Fibroblast of lung (primary cell): ENCODE measurements at regions not wholly inside any gene's neighbourhood (a gene's known extent, or its start where the extent isn't known, plus 50 kb on each side); places are given as distances from the start of the nearest gene placed in this dataset.

ENCODE experiments used
- DNase-seq, 2 donors: peaks; one replicate each; pipeline versions ENCODE4 v3.0.0 to v3.0.0-alpha.2; 2010; ENCODE audit warnings: low read depth in 2 of 2
- H2AFZ ChIP-seq: 2 replicates; pipeline ENCODE4 v1.5.1; 2012; ENCODE audit warnings: low read length, control low read depth, inconsistent platforms
- H3K27ac ChIP-seq: 2 replicates; pipeline ENCODE4 v1.5.1; 2011; ENCODE audit warnings: low read length, control low read depth; ENCODE audit not compliant: insufficient read depth
- H3K27me3 ChIP-seq: 2 replicates; pipeline ENCODE4 v1.5.1; 2011; ENCODE audit warnings: mild to moderate bottlenecking, low read length; ENCODE audit not compliant: control insufficient read depth, insufficient read depth
- H3K36me3 ChIP-seq: 2 replicates; pipeline ENCODE4 v1.5.1; 2011; ENCODE audit warnings: low read length; ENCODE audit not compliant: control insufficient read depth, insufficient read depth
- H3K4me1 ChIP-seq: 2 replicates; pipeline ENCODE4 v1.5.1; 2011; ENCODE audit warnings: low read length; ENCODE audit not compliant: control insufficient read depth, insufficient read depth; ENCODE audit errors: extremely low read depth
- H3K4me2 ChIP-seq: 2 replicates; pipeline ENCODE4 v1.5.1; 2011; ENCODE audit warnings: low read length, control low read depth; ENCODE audit not compliant: insufficient read depth; ENCODE audit errors: extremely low read depth
- H3K4me3 ChIP-seq, 4 experiments: fragments of 200-600 bp in 1 of 4; sonication (generic) in 1 of 4; replicated peaks in 1 of 4; 2 replicates each; pipeline ENCODE4 v1.5.1; 2011 to 2016; ENCODE audit warnings: low read length in 4 of 4, low read depth in 3 of 4, mild to moderate bottlenecking in 3 of 4, control low read depth in 2 of 4, inconsistent platforms in 1 of 4, mixed read lengths in 1 of 4; ENCODE audit not compliant: insufficient read depth in 1 of 4; ENCODE audit errors: control extremely low read depth in 1 of 4
- H3K79me2 ChIP-seq: 2 replicates; pipeline ENCODE4 v1.5.1; 2012; ENCODE audit warnings: mild to moderate bottlenecking, low read length, inconsistent platforms; ENCODE audit not compliant: control insufficient read depth, insufficient read depth
- H3K9ac ChIP-seq: 2 replicates; pipeline ENCODE4 v1.5.1; 2011; ENCODE audit warnings: mild to moderate bottlenecking, low read length, control low read depth; ENCODE audit not compliant: insufficient read depth
- H3K9me3 ChIP-seq: 2 replicates; pipeline ENCODE4 v1.5.1; 2012; ENCODE audit warnings: low read depth, low read length; ENCODE audit not compliant: control insufficient read depth, insufficient read depth
- H4K20me1 ChIP-seq: 2 replicates; pipeline ENCODE4 v1.5.1; 2011; ENCODE audit warnings: low read length; ENCODE audit not compliant: control insufficient read depth, insufficient read depth; ENCODE audit errors: extremely low read depth
- CTCF ChIP-seq, 2 donors: IDR thresholded peaks in 1 of 2; conservative IDR thresholded peaks in 1 of 2; 1 replicate in 1 of 2; 2 replicates in 1 of 2; pipeline ENCODE4 v1.5.1; 2011 to 2012; ENCODE audit warnings: low read length in 2 of 2, control low read depth in 1 of 2, inconsistent platforms in 1 of 2, low read depth in 1 of 2, mild to moderate bottlenecking in 1 of 2
- EZH2 ChIP-seq: IDR thresholded peaks from 2 replicates; pipeline ENCODE4 v1.5.1; 2012; ENCODE audit warnings: low read length, control low read depth, mild to moderate bottlenecking; ENCODE audit errors: missing control alignments

GRCh38 chr4:14323191-14323590 lies 679.1 kb upstream of the CPEB2 start:
- no peaks in the 10 kb centered on the region for H3K4me1 ChIP-seq
- no peaks in the 10 kb centered on the region for H3K36me3 ChIP-seq
- no peak overlapping the region for H3K27ac ChIP-seq
- H3K4me2 ChIP-seq: no peak overlapping the region
- no peak overlapping the region for H2AFZ ChIP-seq
- TF ChIP-seq EZH2 (no peak), CTCF (conservative IDR thresholded peaks at IDR 0.05 in 1 of 2, IDR thresholded peaks at IDR 0.05 in 1 of 2; ENCODE audit: low read depth in 1 of 2, low read length in 2 of 2) (no peak)
- no peak overlapping the region for H3K9ac ChIP-seq
- no peaks in the 10 kb centered on the region for H4K20me1 ChIP-seq
- no peak overlapping the region for H3K4me3 ChIP-seq
- no peak for DNase-seq
- H3K79me2 ChIP-seq: no peaks in the 10 kb centered on the region
- no peaks in the 10 kb centered on the region for H3K27me3 ChIP-seq
- H3K9me3 ChIP-seq: no peaks in the 10 kb centered on the region

GRCh38 chr4:14329228-14329627 lies 673.1 kb upstream of the CPEB2 start:
- H3K9ac ChIP-seq: no peak overlapping the region
- no peak overlapping the region for H3K4me3 ChIP-seq
- no peaks in the 10 kb centered on the region for H3K79me2 ChIP-seq
- H3K4me2 ChIP-seq: no peak overlapping the region
- no peaks in the 10 kb centered on the region for H3K9me3 ChIP-seq
- TF ChIP-seq EZH2 (no peak), CTCF (conservative IDR thresholded peaks at IDR 0.05 in 1 of 2, IDR thresholded peaks at IDR 0.05 in 1 of 2; ENCODE audit: low read depth in 1 of 2, low read length in 2 of 2) (no peak)
- H3K27me3 ChIP-seq: no peaks in the 10 kb centered on the region
- no peak for DNase-seq
- no peaks in the 10 kb centered on the region for H3K36me3 ChIP-seq
- H2AFZ ChIP-seq: no peak overlapping the region
- H3K27ac ChIP-seq: no peak overlapping the region
- H3K4me1 ChIP-seq: no peaks in the 10 kb centered on the region
- no peaks in the 10 kb centered on the region for H4K20me1 ChIP-seq

- TF ChIP-seq CTCF (conservative IDR thresholded peaks at IDR 0.05 in 1 of 2, IDR thresholded peaks at IDR 0.05 in 1 of 2; ENCODE audit: low read depth in 1 of 2, low read length in 2 of 2) (no peak), EZH2 (no peak)
- no peaks in the 10 kb centered on the region for H3K36me3 ChIP-seq
Observed at GRCh38 chr4:14333616-14334015, 668.7 kb upstream of the CPEB2 start.

More at GRCh38 chr4:14333616-14334015, 668.7 kb upstream of the CPEB2 start:
- Histone ChIP-seq H4K20me1 (no peaks in the 10 kb centered on the region), H3K79me2 (no peaks in the 10 kb centered on the region), H3K9ac (no peak overlapping the region), H3K9me3 (no peaks in the 10 kb centered on the region), H3K27me3 (no peaks in the 10 kb centered on the region), H3K4me1 (no peaks in the 10 kb centered on the region), H3K4me3 (no peak overlapping the region), H3K4me2 (no peak overlapping the region), H3K27ac (no peak overlapping the region), H2AFZ (no peak overlapping the region)
- no peak for DNase-seq
